ENCODE measurements at regions not wholly inside any gene's neighbourhood (a gene's known extent, or its start where the extent isn't known, plus 50 kb on each side); places are given as distances from the start of the nearest gene placed in this dataset.

DNA sequence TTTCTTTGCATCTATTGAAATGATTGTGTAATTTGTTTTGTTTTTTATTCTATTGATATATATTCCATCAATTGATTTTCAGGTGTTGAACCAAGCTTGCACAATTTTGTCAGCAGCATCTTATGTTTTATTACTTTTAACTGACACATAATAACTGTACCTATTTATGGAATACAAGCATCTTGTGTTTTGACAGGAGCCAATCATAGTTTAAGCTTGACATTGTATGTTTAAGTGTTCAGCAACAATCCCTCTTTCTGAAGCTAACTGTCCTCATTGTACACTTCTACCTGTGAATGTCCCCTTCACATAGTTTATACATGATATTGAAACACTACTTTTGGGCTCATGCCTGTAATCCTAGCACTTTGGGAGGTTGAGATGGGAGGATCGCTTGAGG, 1017.6 kb upstream of the GYPC start:
- TF ChIP-seq CTCF (conservative IDR thresholded peaks at IDR 0.05), result no peak
- no peak for TF ChIP-seq EZH2 (IDR thresholded peaks at IDR 0.05; ENCODE audit: low read depth)

All from PC-9 (cell line).